HUES64 (cell line): ENCODE measurements at regions not wholly inside any gene's neighbourhood (a gene's known extent, or its start where the extent isn't known, plus 50 kb on each side); places are given as distances from the start of the nearest gene placed in this dataset.
"Not testable (repeated sequence)": the region's sequence is repeated elsewhere in the genome, so short reads cannot be mapped to it uniquely, and the experiment has no call there.

Experiments used
- H3K27ac ChIP-seq: 2 replicates; pipeline ENCODE4 v1.7.0; 2013; ENCODE audit warnings: low read depth, low read length, inconsistent platforms
- H3K27me3 ChIP-seq: 2 replicates; pipeline ENCODE4 v1.6.1; 2013; ENCODE audit warnings: mild to moderate bottlenecking, low read length; ENCODE audit not compliant: insufficient read depth
- H3K36me3 ChIP-seq: 2 replicates; pipeline ENCODE4 v1.6.1; 2013; ENCODE audit warnings: mild to moderate bottlenecking, low read length; ENCODE audit not compliant: insufficient read depth
- H3K4me1 ChIP-seq: 2 replicates; pipeline ENCODE4 v1.6.1; 2013; ENCODE audit warnings: mild to moderate bottlenecking, low read length, moderate library complexity; ENCODE audit not compliant: insufficient read depth
- H3K4me3 ChIP-seq: 2 replicates; pipeline ENCODE4 v1.5.1; 2013; ENCODE audit warnings: mild to moderate bottlenecking, low read length, moderate library complexity
- H3K9ac ChIP-seq: 2 replicates; pipeline ENCODE4 v1.6.1; 2013; ENCODE audit warnings: mild to moderate bottlenecking, low read depth, low read length
- H3K9me3 ChIP-seq: 2 replicates; pipeline ENCODE4 v1.6.1; 2013; ENCODE audit warnings: low read depth, low read length; ENCODE audit not compliant: insufficient read depth
- WGBS: fragments of 150-250, 120-280 bp; methylation state at CpG from one replicate; pipeline ENCODE4 v1.1.7; 2013; ENCODE audit warnings: missing lambda C conversion rate; 5-methylcytosine and 5-hydroxymethylcytosine counted together

- no peaks in the 10 kb centered on the region for H3K36me3 ChIP-seq
- WGBS, result 94% methylated on average over 12 of the region's 12 CpGs
These were observed 201.3 kb downstream of the GABRG2 start for GRCh38 chr5:162268694-162269481.

DNA sequence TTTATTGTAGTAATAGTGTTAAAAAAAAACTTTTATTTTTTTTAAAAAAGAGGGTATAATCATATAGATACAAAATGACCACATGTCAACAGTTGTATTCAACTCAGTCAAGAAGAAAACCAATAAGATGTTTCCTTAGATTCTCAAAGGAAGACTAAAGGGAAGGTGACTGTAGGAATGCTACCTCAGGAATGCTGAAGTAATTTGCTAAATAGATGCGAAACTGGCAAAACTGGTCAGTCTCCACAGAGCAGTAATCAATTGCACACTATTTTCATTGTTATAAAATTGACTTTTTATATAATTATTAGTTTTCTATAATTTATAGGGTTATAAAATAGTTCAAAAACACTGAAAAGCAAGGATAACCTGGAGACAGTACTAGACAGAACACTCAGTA, 204.8 kb downstream of the GABRG2 start:
- no peaks in the 10 kb centered on the region for H3K27me3 ChIP-seq
- no CpG with 5 or more reads among the region's 1 CpG for WGBS
- H3K27ac ChIP-seq, result no peak overlapping the region
- H3K4me1 ChIP-seq, result peaks cover 33% of the 10 kb centered on the region
- H3K4me3 ChIP-seq, result no peak overlapping the region
- no peaks in the 10 kb centered on the region for H3K9me3 ChIP-seq
- H3K9ac ChIP-seq, result no peak overlapping the region
- no peaks in the 10 kb centered on the region for H3K36me3 ChIP-seq

More at GRCh38 chr5:162268694-162269481, 201.3 kb downstream of the GABRG2 start:
- no peak overlapping the region for H3K9ac ChIP-seq
- no peak overlapping the region for H3K4me3 ChIP-seq
- H3K9me3 ChIP-seq, result no peaks in the 10 kb centered on the region
- no peak overlapping the region for H3K27ac ChIP-seq
- H3K4me1 ChIP-seq, result peaks cover 20% of the 10 kb centered on the region; the same call in 1 of the 2 replicates
- H3K27me3 ChIP-seq, result no peaks in the 10 kb centered on the region

GRCh38 chr5:162274679-162275078, 207.1 kb downstream of the GABRG2 start:
- H3K9ac ChIP-seq, result no peak overlapping the region
- peak overlapping the region; percentile 81; the same call in 1 of the 2 replicates for H3K27ac ChIP-seq
- H3K36me3 ChIP-seq, result no peaks in the 10 kb centered on the region
- peaks cover 33% of the 10 kb centered on the region for H3K4me1 ChIP-seq
- H3K4me3 ChIP-seq, result 0 out of 2 replicates have a peak overlapping the region, but pooled peaks have one; percentile 6
- H3K9me3 ChIP-seq, result no peaks in the 10 kb centered on the region
- H3K27me3 ChIP-seq, result no peaks in the 10 kb centered on the region

GRCh38 chr5:162275387-162275786, 207.8 kb downstream of the GABRG2 start:
- not testable (repeated sequence) for H3K36me3 ChIP-seq, H3K27me3 ChIP-seq, H3K9ac ChIP-seq, H3K9me3 ChIP-seq
- 0 out of 2 replicates have a peak overlapping the region, but pooled peaks have one; percentile 6 for H3K4me3 ChIP-seq
- H3K4me1 ChIP-seq, result peaks cover 33% of the 10 kb centered on the region
- H3K27ac ChIP-seq, result peak overlapping the region; percentile 81; the same call in 1 of the 2 replicates
- 47% methylated on average over 4 of the region's 4 CpGs for WGBS

DNA sequence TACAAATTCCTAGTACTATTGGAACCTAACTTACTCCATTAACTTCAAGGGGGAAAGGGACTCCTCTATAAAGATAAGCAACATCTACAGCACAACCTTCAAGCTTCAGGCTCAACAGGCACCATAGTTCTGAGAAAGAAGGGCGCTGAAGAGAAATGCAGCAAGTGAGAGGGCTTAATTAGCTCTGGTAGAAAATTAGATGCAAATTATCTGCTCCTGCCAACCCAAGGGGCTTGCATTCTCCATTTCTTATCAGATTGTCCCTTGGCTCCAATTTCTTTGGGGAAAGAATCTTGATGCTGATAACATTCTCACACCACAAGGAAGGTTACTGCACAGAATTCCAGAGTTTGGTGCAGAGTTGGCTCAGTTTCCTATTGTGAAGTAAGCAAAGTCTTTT, 214.6 kb downstream of the GABRG2 start:
- Histone ChIP-seq H3K4me1 (peaks cover 15% of the 10 kb centered on the region), H3K27me3 (no peaks in the 10 kb centered on the region), H3K27ac (no peak overlapping the region), H3K9me3 (no peaks in the 10 kb centered on the region), H3K36me3 (no peaks in the 10 kb centered on the region), H3K4me3 (no peak overlapping the region), H3K9ac (no peak overlapping the region)
- 91% methylated on average over 1 of the region's 1 CpG for WGBS

GRCh38 chr5:162283609-162284008, 216.0 kb downstream of the GABRG2 start:
- Histone ChIP-seq H3K27ac (no peak overlapping the region; the same call in 1 of the 2 replicates), H3K27me3 (no peaks in the 10 kb centered on the region), H3K9me3 (no peaks in the 10 kb centered on the region), H3K36me3 (no peaks in the 10 kb centered on the region), H3K4me3 (no peak overlapping the region), H3K4me1 (peaks cover 17% of the 10 kb centered on the region), H3K9ac (no peak overlapping the region)
- 46% methylated on average over 1 of the region's 1 CpG for WGBS

- no peaks in the 10 kb centered on the region for H3K27me3 ChIP-seq
- peaks cover 12% of the 10 kb centered on the region; the same call in 1 of the 2 replicates for H3K4me1 ChIP-seq
- WGBS, result 79% methylated on average over 4 of the region's 4 CpGs
- no peaks in the 10 kb centered on the region for H3K9me3 ChIP-seq
- no peaks in the 10 kb centered on the region for H3K36me3 ChIP-seq
- H3K4me3 ChIP-seq, result no peak overlapping the region
- no peak overlapping the region for H3K9ac ChIP-seq
- H3K27ac ChIP-seq, result no peak overlapping the region
These were observed 221.2 kb downstream of the GABRG2 start for GRCh38 chr5:162288647-162289296.

GRCh38 chr5:162289489-162289888, 221.9 kb downstream of the GABRG2 start:
- no peak overlapping the region for H3K27ac ChIP-seq
- WGBS, result 44% methylated on average over 2 of the region's 2 CpGs
- H3K4me3 ChIP-seq, result no peak overlapping the region
- no peak overlapping the region for H3K9ac ChIP-seq
- peaks cover 11% of the 10 kb centered on the region; the same call in 1 of the 2 replicates for H3K4me1 ChIP-seq
- no peaks in the 10 kb centered on the region for H3K9me3 ChIP-seq
- no peaks in the 10 kb centered on the region for H3K27me3 ChIP-seq
- no peaks in the 10 kb centered on the region for H3K36me3 ChIP-seq

GRCh38 chr5:162299793-162300192, 232.2 kb downstream of the GABRG2 start:
- H3K27me3 ChIP-seq, result no peaks in the 10 kb centered on the region
- no peaks in the 10 kb centered on the region for H3K4me1 ChIP-seq
- H3K27ac ChIP-seq, result no peak overlapping the region
- WGBS, result 96% methylated on average over 2 of the region's 2 CpGs
- H3K9me3 ChIP-seq, result no peaks in the 10 kb centered on the region
- H3K36me3 ChIP-seq, result no peaks in the 10 kb centered on the region
- H3K9ac ChIP-seq, result no peak overlapping the region
- no peak overlapping the region for H3K4me3 ChIP-seq

GRCh38 chr5:162301356-162301755, 233.8 kb downstream of the GABRG2 start:
- no peaks in the 10 kb centered on the region for H3K9me3 ChIP-seq
- no peaks in the 10 kb centered on the region for H3K4me1 ChIP-seq
- H3K4me3 ChIP-seq, result no peak overlapping the region
- no peaks in the 10 kb centered on the region for H3K27me3 ChIP-seq
- H3K9ac ChIP-seq, result no peak overlapping the region
- H3K36me3 ChIP-seq, result no peaks in the 10 kb centered on the region
- H3K27ac ChIP-seq, result no peak overlapping the region

DNA sequence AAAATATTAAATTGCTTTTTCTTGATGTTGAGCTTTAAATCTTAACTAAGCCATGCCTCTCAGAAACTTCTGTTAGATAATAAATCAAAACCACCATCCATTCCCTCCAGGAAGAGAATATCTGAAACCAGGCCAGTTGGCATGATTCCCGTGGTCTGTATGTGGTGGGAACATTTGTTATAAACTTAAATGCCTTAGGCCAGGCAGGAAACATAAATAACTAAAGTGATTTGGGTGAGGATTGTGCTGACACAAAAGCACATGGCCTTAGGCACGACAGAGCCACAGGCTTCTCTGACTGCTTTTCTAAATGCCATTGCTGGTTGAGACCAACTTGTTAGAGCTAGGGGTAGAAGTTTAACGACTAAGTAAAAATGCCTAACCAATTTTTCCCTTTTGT, 255.9 kb downstream of the GABRG2 start:
- H3K9ac ChIP-seq, result no peak overlapping the region
- WGBS, result 70% methylated on average over 3 of the region's 3 CpGs
- H3K27me3 ChIP-seq, result no peaks in the 10 kb centered on the region
- no peak overlapping the region for H3K4me3 ChIP-seq
- H3K4me1 ChIP-seq, result peaks cover 7% of the 10 kb centered on the region; the same call in 1 of the 2 replicates
- H3K36me3 ChIP-seq, result no peaks in the 10 kb centered on the region
- no peaks in the 10 kb centered on the region for H3K9me3 ChIP-seq
- H3K27ac ChIP-seq, result no peak overlapping the region
